ENCODE measurements at regions not wholly inside any gene's neighbourhood (a gene's known extent, or its start where the extent isn't known, plus 50 kb on each side); places are given as distances from the start of the nearest gene placed in this dataset.

GRCh38 chr12:96136725-96137378, 57.3 kb upstream of the ELK3 start:
- TF ChIP-seq CTCF (conservative IDR thresholded peaks at IDR 0.05; ENCODE audit: low read depth, low read length) (no peak), EZH2 (IDR thresholded peaks at IDR 0.05; ENCODE audit: low read length, unreplicated experiment) (no peak)
